NCI-H510A (cell line): ENCODE measurements at regions not wholly inside any gene's neighbourhood (a gene's known extent, or its start where the extent isn't known, plus 50 kb on each side); places are given as distances from the start of the nearest gene placed in this dataset.
"Not testable (repeated sequence)": the region's sequence is repeated elsewhere in the genome, so short reads cannot be mapped to it uniquely, and the experiment has no call there.

ENCODE experiments used
- DNase-seq: peaks from one replicate; lab custom pipeline; 2025; lab: John Stamatoyannopoulos, UW

GRCh38 chr15:87477026-87477425 is 779.5 kb downstream of the NTRK3 start:
- DNase-seq: no peak

- no peak for DNase-seq
Observed at GRCh38 chr15:87470923-87471322, 785.6 kb downstream of the NTRK3 start.

- not testable (repeated sequence) for DNase-seq
Observed at GRCh38 chr15:87463956-87464355, 792.6 kb downstream of the NTRK3 start.

GRCh38 chr15:87461631-87462030 is 794.9 kb downstream of the NTRK3 start:
- no peak for DNase-seq

GRCh38 chr15:87454860-87455259 is 801.7 kb downstream of the NTRK3 start:
- no peak for DNase-seq

GRCh38 chr15:87450314-87450713 is 806.2 kb downstream of the NTRK3 start:
- no peak for DNase-seq

- no peak for DNase-seq
Observed at GRCh38 chr15:87439090-87439489, 817.4 kb downstream of the NTRK3 start.

GRCh38 chr15:87433871-87434270 is 822.7 kb downstream of the NTRK3 start:
- DNase-seq: no peak

- no peak for DNase-seq
Observed at GRCh38 chr15:87429754-87430153, 826.8 kb downstream of the NTRK3 start.

- DNase-seq: no peak
Observed at GRCh38 chr15:87420017-87420416, 836.5 kb downstream of the NTRK3 start.

GRCh38 chr15:87419344-87419743 is 837.2 kb downstream of the NTRK3 start:
- no peak for DNase-seq

- no peak for DNase-seq
Observed at GRCh38 chr15:87416591-87417257, 839.8 kb downstream of the NTRK3 start.

GRCh38 chr15:87408902-87409301 is 847.6 kb downstream of the NTRK3 start:
- no peak for DNase-seq

- DNase-seq: no peak
Observed at GRCh38 chr15:87403973-87404372, 852.6 kb downstream of the NTRK3 start.

- DNase-seq: no peak
Observed at GRCh38 chr15:87401973-87402372, 854.6 kb downstream of the NTRK3 start.

- no peak for DNase-seq
Observed at GRCh38 chr15:87394676-87395075, 861.9 kb downstream of the NTRK3 start.

GRCh38 chr15:87387766-87388165 is 868.8 kb downstream of the NTRK3 start:
- DNase-seq: no peak

GRCh38 chr15:87374339-87374738 is 882.2 kb downstream of the NTRK3 start:
- DNase-seq: no peak

- DNase-seq: no peak
Observed at GRCh38 chr15:87369269-87369668, 887.3 kb downstream of the NTRK3 start.

- no peak for DNase-seq
Observed at GRCh38 chr15:87368511-87368910, 888.0 kb downstream of the NTRK3 start.

GRCh38 chr15:87365186-87365585 is 891.4 kb downstream of the NTRK3 start:
- DNase-seq: no peak

GRCh38 chr15:87362531-87362930 is 894.0 kb downstream of the NTRK3 start:
- DNase-seq: no peak

- no peak for DNase-seq
Observed at GRCh38 chr15:87357637-87358313, 898.8 kb downstream of the NTRK3 start.

GRCh38 chr15:87355946-87356345 is 900.6 kb downstream of the NTRK3 start:
- no peak for DNase-seq
